Activated CD4-positive, alpha-beta T cell treated with anti-CD3 and anti-CD28 coated beads, Interleukin-2, amount 50 U/mL, for 16 hours (primary cell): ENCODE measurements at regions not wholly inside any gene's neighbourhood (a gene's known extent, or its start where the extent isn't known, plus 50 kb on each side); places are given as distances from the start of the nearest gene placed in this dataset.
A peak's percentile ranks its signal among the peaks of the same experiment; 100 is the strongest.
"Not testable (repeated sequence)": the region's sequence is repeated elsewhere in the genome, so short reads cannot be mapped to it uniquely, and the experiment has no call there.

Experiments
- DNase-seq: peaks from one replicate; pipeline ENCODE4 v3.0.0-alpha.2; 2020

DNA sequence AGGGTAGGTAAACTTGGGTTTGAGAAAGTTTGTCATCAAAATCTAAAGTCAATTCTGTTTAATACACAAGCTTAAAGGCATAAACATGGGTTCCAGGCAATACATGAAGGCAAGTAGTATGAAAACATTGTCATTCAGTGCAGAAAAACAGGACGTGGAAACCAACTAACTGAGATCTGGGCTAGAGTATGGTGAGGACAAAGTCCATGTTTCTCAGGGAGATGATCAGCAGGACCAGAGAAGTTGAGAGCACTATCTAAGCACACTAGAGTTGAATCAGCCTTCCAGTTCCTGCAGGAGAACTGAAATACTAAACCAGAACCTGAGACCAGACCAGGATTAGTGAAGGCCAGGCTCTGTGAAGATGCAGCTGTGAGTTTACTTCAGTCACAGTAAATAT lies 302.8 kb upstream of the CRIM1 start:
- DNase-seq = no peak

GRCh38 chr2:36044411-36044810 lies 311.2 kb upstream of the CRIM1 start:
- DNase-seq = peak; percentile 3

DNA sequence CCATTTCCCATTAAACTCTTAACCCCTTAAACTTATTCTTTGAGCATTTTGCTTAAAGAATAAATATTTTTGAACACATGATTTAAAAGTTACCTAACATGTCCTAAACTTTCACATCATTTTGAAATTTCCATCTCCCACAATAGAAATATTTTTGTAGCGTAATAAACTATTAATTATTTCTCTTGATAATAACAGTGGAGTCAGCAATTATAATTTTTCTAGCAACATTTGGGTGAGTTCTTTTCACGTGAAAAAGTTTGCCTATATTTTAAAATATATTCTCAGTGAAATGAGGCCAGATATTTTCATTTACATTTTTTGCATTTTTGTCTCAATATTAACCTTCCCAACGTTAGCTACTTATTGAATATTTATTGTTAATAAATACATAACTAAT lies 320.4 kb upstream of the CRIM1 start:
- DNase-seq = no peak

DNA sequence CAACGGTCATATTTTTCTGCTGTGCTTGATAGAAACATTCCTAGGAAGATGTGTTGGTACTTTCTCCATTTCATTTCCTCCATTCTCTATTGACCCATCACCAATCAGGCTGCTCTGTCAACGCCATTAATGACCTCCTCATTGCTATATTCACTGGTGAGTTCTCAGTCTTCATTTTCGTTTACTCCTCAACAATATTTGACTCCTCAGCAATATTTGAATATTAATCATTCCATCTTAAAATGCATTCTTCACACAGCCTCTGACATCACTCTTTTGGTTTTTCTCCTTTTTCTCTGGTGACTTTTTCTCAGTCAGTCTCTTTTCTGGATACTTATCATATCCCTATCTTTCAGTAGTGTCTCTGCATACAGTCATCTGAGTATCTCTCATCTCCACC lies 323.5 kb upstream of the CRIM1 start:
- no peak for DNase-seq

GRCh38 chr2:36031471-36031870 lies 324.1 kb upstream of the CRIM1 start:
- no peak for DNase-seq

GRCh38 chr2:36027616-36028015 lies 328.0 kb upstream of the CRIM1 start:
- no peak for DNase-seq

DNA sequence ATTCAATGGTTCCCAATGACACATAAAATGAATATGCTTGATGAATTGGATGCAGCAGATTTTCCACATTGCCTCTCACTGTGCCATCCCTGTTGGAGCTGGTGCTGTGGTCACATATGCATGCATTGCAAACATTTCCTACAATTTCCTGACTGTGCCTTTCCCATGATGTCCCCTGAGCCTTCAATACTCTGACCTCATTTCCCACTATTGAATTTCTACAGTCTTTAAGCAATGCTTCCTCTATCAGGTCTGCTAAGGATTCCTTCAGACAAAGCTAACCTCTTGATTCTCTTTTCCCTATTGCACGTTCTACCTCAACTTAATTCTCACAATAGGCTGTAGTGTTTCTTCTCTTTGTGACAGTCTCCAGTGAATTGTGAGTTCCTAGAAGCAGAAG lies 342.5 kb upstream of the CRIM1 start:
- DNase-seq = no peak

DNA sequence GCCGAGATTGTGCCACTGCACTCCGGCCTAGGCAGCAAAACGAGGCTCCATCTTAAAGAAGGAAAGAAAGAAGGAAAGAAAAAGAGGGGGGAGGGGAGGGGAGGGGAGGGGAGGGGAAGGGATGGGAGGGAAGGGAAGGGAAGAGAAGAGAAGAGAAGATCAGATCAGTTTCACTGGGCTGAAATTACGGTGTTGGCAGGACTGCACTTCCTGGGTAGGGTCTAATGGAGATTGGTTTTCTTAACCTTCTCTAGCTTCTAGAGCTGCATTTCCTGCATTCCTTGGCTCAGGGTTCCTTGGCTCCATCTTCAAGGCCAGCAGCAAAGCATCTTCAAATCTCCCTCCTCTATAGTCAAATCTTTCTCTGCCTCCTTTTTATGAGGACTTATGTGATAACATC lies 349.1 kb upstream of the CRIM1 start:
- no peak for DNase-seq

DNA sequence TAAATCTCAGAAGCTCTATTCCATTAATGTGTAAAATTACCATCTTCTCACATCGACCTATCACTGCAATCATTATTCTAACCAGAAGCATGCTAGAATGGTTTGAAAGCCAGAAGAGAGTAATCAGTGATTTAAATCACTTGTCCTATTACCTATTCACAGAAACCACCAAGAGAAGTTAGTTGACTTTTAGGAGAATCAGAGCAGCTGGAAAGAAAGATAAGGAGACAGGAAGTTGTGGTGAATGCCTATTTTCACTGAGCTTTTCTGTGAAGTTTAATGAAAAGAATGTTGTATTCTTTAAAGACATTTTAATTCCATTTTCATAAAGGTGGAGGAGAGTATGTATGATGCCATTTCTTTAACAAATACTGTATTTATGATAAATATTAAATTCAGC lies 352.6 kb upstream of the CRIM1 start:
- no peak for DNase-seq

- DNase-seq = no peak
These were observed 358.1 kb upstream of the CRIM1 start for GRCh38 chr2:35997488-35997887.

DNA sequence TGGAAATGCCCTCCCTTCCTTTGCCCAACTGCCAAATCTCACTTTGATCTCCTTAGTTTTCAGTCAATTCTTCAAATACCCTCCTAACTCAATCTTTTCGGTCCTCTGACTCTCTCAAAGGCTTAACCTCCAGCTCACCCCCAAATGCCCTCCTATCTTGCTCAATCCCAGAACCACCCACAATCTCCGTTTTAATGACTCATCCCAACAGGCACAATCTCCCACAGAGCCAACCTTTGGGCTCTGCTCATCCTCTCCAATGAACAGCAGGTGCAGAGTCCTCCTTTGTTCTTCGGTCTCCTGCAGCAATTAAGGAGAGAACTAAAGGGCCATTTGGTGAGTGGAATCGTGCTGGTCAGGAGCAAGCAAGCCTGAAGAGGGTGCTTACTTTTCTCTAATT lies 366.1 kb upstream of the CRIM1 start:
- DNase-seq = no peak

- DNase-seq = no peak
These were observed 366.5 kb upstream of the CRIM1 start for GRCh38 chr2:35989040-35989439.

GRCh38 chr2:35986871-35987270 lies 368.7 kb upstream of the CRIM1 start:
- no peak for DNase-seq

DNA sequence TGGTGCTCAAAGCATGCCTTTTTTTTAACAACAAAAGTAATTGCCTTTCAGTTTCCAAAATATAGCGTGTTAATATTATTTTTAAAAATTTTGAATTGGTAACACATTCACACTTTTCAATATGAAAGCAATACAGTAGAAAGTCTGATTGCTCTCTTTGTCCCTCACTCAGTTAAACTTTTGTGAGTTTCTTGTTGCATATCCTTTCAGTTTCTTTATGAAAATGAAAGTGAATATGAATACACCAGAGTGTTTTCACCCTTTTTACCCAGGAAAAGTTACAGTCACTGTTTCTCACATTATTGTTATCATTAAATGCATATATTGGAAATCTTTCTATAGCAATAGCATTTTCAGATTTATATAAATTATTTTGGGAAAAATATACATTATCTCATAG lies 377.4 kb upstream of the CRIM1 start:
- DNase-seq = peak; percentile 12

GRCh38 chr2:35976611-35977010 lies 379.0 kb upstream of the CRIM1 start:
- DNase-seq = no peak

DNA sequence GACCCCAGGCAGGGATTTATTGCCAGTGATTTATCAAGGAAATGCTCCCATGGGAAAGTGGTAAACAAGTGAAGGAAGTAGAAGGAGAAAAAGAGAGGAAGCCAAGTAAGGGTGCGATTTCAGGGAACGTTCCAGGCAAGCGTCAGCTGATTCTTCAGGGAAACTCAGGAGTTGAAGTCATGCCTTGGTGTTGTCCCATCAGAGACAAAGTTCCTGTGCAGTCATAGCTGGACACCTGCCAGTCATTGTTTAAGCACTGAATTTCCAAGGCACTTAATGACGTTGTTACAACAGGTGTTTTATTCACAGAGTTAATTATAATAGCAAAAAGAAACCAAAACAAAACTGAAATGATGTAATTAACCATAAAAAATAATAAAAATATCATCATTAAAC lies 381.8 kb upstream of the CRIM1 start:
- no peak for DNase-seq

DNA sequence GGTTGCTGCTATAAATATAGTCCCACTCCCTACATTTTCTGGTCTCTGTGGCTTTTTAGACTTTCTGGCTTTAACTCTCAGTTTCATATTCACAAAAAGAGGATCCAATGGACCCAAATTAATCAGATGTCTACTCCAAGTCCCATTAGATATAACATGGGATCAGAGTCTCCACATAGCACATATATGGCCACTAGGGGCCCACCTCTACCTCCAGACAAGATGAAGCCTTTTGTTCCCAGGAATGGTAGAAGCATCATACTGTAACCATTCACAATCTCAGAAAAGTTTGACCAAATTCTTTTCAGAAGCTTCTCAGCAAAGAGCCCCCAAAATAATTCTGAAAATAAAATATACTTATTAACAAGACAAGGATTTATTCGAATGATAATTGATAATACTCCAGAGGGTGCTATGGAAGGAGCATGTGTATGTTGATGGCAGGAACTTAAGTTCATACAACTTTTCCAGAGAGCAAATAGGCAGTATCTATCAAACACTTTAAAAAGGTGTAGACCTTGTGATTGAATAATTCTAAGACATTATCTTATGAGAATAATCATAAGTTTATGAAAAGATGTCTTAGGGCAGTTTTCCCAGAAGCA lies 382.3 kb upstream of the CRIM1 start:
- DNase-seq = no peak

DNA sequence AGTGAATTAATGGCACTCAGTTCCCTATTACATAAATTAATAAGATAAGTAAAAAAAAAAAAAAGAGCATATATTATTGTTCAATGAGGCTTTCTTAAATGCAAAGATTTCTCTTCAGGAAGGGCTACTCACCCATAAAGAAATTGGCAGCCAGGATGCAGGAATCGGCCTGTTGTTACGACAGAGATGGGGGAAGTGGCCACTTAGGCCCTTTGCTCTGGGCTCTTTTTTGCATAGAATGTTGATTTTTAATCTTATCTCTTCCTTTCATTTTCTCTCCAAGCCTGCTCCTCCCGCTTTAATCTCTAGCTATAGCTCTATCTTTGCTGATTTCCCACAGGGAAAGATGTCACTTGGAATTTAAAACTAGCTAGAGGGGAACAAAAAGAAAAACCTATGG lies 391.8 kb upstream of the CRIM1 start:
- DNase-seq = no peak

DNA sequence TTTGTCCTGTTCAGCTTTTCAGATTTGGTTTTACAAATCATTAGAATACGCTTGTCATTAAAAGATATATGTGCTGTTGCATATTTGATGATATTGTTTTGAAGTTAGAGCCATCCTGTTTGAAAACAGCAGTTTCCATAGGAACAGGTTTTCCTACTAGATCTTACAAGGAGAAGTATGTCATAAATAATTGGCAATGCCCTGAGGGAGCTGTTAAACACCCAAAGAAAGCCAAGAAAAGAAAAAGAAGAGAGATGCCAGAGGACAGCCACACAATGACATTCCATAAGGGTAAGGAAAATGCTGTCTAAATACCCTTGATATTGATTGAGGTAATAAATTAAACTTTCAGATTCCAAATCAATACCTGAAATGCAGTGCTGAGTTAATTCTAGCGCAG lies 392.2 kb upstream of the CRIM1 start:
- DNase-seq = no peak

GRCh38 chr2:35962585-35963146 lies 392.9 kb upstream of the CRIM1 start:
- no peak for DNase-seq

DNA sequence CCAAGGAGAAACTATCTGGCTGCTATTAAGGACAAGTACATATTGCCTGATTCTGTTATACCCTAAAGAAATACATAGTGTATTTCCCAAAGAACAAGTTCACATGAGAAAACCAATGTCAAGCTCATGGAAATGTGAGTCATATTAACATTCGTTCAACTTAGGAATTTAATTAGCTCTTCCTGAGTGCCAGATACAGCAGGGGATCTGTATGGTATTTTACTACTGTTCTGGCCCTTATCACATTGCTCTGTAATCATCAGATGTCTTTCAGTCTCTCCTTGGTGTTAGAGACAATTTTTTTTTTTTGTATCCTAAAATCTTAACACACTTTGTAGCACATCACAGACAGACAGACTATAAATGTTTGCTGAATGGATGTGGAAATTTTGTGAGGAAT lies 395.0 kb upstream of the CRIM1 start:
- no peak for DNase-seq

DNA sequence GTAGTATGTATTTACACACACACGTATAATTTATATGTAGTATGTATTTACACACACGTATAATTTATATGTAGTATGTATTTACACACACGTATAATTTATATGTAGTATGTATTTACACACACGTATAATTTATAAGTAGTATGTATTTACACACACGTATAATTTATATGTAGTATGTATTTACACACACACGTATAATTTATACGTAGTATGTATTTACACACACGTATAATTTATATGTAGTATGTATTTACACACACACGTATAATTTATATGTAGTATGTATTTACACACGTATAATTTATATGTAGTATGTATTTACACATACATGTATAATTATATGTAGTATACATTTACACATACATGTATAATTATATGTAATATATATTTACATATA lies 398.5 kb upstream of the CRIM1 start:
- not testable (repeated sequence) for DNase-seq

DNA sequence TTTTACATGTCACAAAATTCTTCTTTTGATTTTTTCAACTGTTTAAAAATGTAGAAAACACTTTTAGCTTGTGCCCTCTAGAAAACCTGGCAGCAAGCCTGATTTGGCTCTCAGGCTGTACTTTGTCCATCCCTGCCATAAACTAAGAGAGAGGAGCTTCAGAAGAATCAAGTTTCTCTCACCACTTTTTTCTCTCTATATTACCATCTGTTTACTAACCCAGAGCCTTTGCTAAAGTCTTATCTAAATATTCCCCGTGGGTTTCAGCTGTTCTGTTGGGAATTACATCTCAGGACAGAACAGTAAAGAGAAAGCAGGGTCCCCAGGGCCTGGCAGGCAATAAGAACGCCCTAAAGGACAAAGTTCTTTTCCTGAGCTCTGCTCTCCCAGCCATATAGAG lies 409.1 kb upstream of the CRIM1 start:
- no peak for DNase-seq

- DNase-seq = no peak
These were observed 416.7 kb upstream of the CRIM1 start for GRCh38 chr2:35938838-35939237.

- DNase-seq = no peak
These were observed 422.5 kb upstream of the CRIM1 start for GRCh38 chr2:35933031-35933430.
